Coronary artery (tissue), 2 donors: ENCODE measurements at regions not wholly inside any gene's neighbourhood (a gene's known extent, or its start where the extent isn't known, plus 50 kb on each side); places are given as distances from the start of the nearest gene placed in this dataset.

ENCODE experiments used
- DNase-seq: peaks from one replicate; pipeline ENCODE4 v3.0.0-alpha.2; 2017; ENCODE audit warnings: low spot score
- H3K27ac ChIP-seq, 2 donors: fragments of 200-600 bp; sonication (generic); one replicate each; pipeline ENCODE4 v1.5.1; 2016 to 2019
- H3K4me3 ChIP-seq: fragments of 200-600 bp; sonication (generic); 2 replicates; pipeline ENCODE4 v1.5.1; 2016; ENCODE audit warnings: mild to moderate bottlenecking, moderate library complexity
- TF ChIP-seq, protein P1 (sequence below): fragments of 200-600 bp; sonication (generic); IDR thresholded peaks from one replicate; pipeline ENCODE4 v1.5.1; 2019; ENCODE audit warnings: antibody characterized with exemption

- TF ChIP-seq, protein P1, sequence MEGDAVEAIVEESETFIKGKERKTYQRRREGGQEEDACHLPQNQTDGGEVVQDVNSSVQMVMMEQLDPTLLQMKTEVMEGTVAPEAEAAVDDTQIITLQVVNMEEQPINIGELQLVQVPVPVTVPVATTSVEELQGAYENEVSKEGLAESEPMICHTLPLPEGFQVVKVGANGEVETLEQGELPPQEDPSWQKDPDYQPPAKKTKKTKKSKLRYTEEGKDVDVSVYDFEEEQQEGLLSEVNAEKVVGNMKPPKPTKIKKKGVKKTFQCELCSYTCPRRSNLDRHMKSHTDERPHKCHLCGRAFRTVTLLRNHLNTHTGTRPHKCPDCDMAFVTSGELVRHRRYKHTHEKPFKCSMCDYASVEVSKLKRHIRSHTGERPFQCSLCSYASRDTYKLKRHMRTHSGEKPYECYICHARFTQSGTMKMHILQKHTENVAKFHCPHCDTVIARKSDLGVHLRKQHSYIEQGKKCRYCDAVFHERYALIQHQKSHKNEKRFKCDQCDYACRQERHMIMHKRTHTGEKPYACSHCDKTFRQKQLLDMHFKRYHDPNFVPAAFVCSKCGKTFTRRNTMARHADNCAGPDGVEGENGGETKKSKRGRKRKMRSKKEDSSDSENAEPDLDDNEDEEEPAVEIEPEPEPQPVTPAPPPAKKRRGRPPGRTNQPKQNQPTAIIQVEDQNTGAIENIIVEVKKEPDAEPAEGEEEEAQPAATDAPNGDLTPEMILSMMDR, result no peak
- DNase-seq, result no peak
- Histone ChIP-seq H3K27ac (no peak overlapping the region), H3K4me3 (no peak overlapping the region)
These were observed 97.1 kb upstream of the EPHA7 start for GRCh38 chr6:93516441-93516840.

GRCh38 chr6:93515736-93516135, 96.4 kb upstream of the EPHA7 start:
- DNase-seq, result no peak
- TF ChIP-seq, protein P1, result no peak
- Histone ChIP-seq H3K4me3 (no peak overlapping the region), H3K27ac (no peak overlapping the region)

GRCh38 chr6:93498713-93499112, 79.4 kb upstream of the EPHA7 start:
- no peak for DNase-seq
- Histone ChIP-seq H3K27ac (no peak overlapping the region), H3K4me3 (no peak overlapping the region)
- TF ChIP-seq, protein P1, result no peak

- TF ChIP-seq, protein P1, result no peak
- no peak for DNase-seq
- no peak overlapping the region for H3K27ac ChIP-seq
- H3K4me3 ChIP-seq, result no peak overlapping the region
These were observed 77.2 kb upstream of the EPHA7 start for GRCh38 chr6:93496548-93496947.

DNA sequence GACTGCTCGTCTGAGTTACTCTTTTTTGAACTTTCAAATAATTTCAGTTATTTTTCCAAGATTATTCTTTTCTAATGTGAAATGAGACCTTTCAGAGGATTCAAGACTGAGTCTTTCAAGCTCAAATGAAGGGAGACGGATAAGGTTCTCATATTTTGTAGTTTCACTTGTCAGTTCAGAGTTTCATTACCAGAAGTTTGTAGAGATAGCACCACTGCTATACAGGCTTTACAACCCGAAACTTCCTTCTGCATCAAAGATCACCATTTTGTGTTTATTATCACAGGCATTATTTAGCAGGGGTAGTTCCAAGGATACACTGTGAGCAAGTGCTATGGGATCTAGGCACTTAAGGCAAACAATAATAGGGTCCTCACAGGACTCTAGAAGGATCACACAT, 74.7 kb upstream of the EPHA7 start:
- no peak for DNase-seq
- no peak overlapping the region for H3K27ac ChIP-seq
- TF ChIP-seq, protein P1, result no peak
- no peak overlapping the region for H3K4me3 ChIP-seq

DNA sequence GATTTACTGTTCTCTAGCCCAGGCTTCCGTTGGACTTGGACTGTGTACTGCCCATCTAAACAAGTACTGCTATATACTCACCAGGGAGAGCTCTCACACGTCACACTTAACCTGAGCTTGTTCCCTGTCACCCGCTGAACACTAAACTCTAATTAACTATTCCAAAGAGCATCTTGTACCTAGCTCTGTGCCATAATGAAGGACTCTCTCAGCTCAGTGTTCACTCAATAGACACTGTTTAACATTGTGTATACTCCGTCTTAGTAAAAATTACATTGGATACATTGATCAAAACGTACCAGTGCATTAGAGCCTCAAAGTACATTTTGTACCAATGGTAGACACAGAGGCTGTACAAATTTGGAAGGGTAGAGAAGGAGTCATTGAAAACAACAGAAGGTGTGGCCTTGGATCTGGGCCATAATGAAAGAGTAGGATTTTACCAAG, 55.4 kb upstream of the EPHA7 start:
- DNase-seq, result no peak
- TF ChIP-seq, protein P1, result no peak
- Histone ChIP-seq H3K4me3 (no peak overlapping the region), H3K27ac (no peak overlapping the region)

GRCh38 chr6:93471281-93471680, 51.9 kb upstream of the EPHA7 start:
- no peak overlapping the region for H3K27ac ChIP-seq
- DNase-seq, result no peak
- no peak overlapping the region for H3K4me3 ChIP-seq
- TF ChIP-seq, protein P1, result no peak
